B cell (primary cell): ENCODE measurements at regions not wholly inside any gene's neighbourhood (a gene's known extent, or its start where the extent isn't known, plus 50 kb on each side); places are given as distances from the start of the nearest gene placed in this dataset.

Experiments used
- CTCF ChIP-seq: fragments of 200-600 bp; IDR thresholded peaks from one replicate; pipeline ENCODE4 v1.8.0; 2022; ENCODE audit warnings: antibody characterized with exemption, mild to moderate bottlenecking
- EZH2 ChIP-seq: IDR thresholded peaks from 2 replicates; pipeline ENCODE4 v1.6.1; 2012; ENCODE audit warnings: borderline replicate concordance, low read depth, mild to moderate bottlenecking, moderate library complexity, low read length; ENCODE audit not compliant: insufficient read depth, poor library complexity, severe bottlenecking

- TF ChIP-seq CTCF: no peak
- no peak for TF ChIP-seq EZH2
Measured at GRCh38 chr6:155959898-155960495, 504.4 kb upstream of the NOX3 start.
